ENCODE measurements at regions not wholly inside any gene's neighbourhood (a gene's known extent, or its start where the extent isn't known, plus 50 kb on each side); places are given as distances from the start of the nearest gene placed in this dataset.

- DNase-seq (ENCODE audit: low read depth): no peak
- no peak overlapping the region for H3K4me3 ChIP-seq (ENCODE audit: low read length)
- TF ChIP-seq, protein P1, sequence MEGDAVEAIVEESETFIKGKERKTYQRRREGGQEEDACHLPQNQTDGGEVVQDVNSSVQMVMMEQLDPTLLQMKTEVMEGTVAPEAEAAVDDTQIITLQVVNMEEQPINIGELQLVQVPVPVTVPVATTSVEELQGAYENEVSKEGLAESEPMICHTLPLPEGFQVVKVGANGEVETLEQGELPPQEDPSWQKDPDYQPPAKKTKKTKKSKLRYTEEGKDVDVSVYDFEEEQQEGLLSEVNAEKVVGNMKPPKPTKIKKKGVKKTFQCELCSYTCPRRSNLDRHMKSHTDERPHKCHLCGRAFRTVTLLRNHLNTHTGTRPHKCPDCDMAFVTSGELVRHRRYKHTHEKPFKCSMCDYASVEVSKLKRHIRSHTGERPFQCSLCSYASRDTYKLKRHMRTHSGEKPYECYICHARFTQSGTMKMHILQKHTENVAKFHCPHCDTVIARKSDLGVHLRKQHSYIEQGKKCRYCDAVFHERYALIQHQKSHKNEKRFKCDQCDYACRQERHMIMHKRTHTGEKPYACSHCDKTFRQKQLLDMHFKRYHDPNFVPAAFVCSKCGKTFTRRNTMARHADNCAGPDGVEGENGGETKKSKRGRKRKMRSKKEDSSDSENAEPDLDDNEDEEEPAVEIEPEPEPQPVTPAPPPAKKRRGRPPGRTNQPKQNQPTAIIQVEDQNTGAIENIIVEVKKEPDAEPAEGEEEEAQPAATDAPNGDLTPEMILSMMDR (conservative IDR thresholded peaks at IDR 0.05; ENCODE audit: low read length): no peak
Observed at GRCh38 chr2:180577567-180577966, 402.8 kb upstream of the UBE2E3 start.

DNA sequence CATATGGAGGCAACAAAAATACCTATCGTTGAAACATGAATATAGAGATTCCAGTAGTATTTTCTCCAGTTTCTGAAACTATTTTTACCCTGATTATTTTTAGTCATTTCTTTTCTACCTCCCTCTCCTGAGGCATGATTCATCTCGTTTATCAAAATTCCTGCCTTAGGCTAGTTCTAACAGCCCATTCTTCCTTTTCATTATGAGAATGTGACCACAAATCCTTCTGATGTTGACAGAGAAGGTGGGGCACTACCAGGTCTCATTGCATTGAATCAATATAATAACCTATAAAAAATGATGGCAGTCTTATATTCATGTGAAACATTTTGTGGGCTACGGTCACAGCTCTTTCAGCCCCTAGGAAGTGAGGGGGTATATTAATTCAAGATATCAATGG lies 406.5 kb upstream of the UBE2E3 start:
- no peak for DNase-seq (ENCODE audit: low read depth)
- H3K4me3 ChIP-seq (ENCODE audit: low read length): no peak overlapping the region
- TF ChIP-seq, protein P1 (conservative IDR thresholded peaks at IDR 0.05; ENCODE audit: low read length): no peak

- no peak overlapping the region for H3K4me3 ChIP-seq (ENCODE audit: low read length)
- DNase-seq (ENCODE audit: low read depth): peak; percentile 38
- TF ChIP-seq, protein P1 (conservative IDR thresholded peaks at IDR 0.05; ENCODE audit: low read length): no peak
Observed at GRCh38 chr2:180572346-180572745, 408.1 kb upstream of the UBE2E3 start.

- H3K4me3 ChIP-seq (ENCODE audit: low read length): no peak overlapping the region
- DNase-seq (ENCODE audit: low read depth): peak; percentile 84
- TF ChIP-seq, protein P1 (conservative IDR thresholded peaks at IDR 0.05; ENCODE audit: low read length): no peak
Observed at GRCh38 chr2:180571559-180571958, 408.8 kb upstream of the UBE2E3 start.

- TF ChIP-seq, protein P1 (conservative IDR thresholded peaks at IDR 0.05; ENCODE audit: low read length): no peak
- no peak for DNase-seq (ENCODE audit: low read depth)
- no peak overlapping the region for H3K4me3 ChIP-seq (ENCODE audit: low read length)
Observed at GRCh38 chr2:180570864-180571263, 409.5 kb upstream of the UBE2E3 start.

DNA sequence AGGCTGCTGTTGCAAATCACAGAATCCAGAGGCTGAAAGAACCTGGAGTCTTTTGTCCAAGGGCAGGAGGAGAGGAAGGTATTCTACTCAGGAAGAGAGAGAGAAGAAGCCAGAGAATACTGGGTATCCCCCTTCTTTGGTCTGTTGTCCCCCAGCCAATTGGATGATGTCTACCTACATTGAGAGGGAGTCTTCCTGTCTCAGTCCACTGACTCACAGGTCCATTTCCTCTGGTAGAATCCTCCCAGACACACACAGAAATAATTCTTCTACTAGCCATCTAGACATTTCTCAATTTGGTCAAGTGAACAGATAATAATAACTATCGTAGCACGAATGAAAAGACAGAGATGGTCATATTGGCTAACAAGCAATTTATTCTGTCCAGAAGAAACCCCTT lies 416.4 kb upstream of the UBE2E3 start:
- H3K4me3 ChIP-seq (ENCODE audit: low read length): no peak overlapping the region
- no peak for DNase-seq (ENCODE audit: low read depth)
- TF ChIP-seq, protein P1 (conservative IDR thresholded peaks at IDR 0.05; ENCODE audit: low read length): no peak

GRCh38 chr2:180562378-180562777 lies 418.0 kb upstream of the UBE2E3 start:
- DNase-seq (ENCODE audit: low read depth): no peak
- no peak overlapping the region for H3K4me3 ChIP-seq (ENCODE audit: low read length)
- TF ChIP-seq, protein P1 (conservative IDR thresholded peaks at IDR 0.05; ENCODE audit: low read length): no peak
